IMR-90 (cell line): ENCODE measurements at regions not wholly inside any gene's neighbourhood (a gene's known extent, or its start where the extent isn't known, plus 50 kb on each side); places are given as distances from the start of the nearest gene placed in this dataset.

Experiments used
- ATAC-seq: fragments of 200-7000 bp; cut with Tn5 transposase; 2 replicates; pipeline ENCODE4 v1.9.1; 2020; ENCODE audit warnings: low read depth, mild to moderate bottlenecking, moderate library complexity
- BruUV-seq: library from RNA; stranded (reverse); fragments of 400-500 nt; replicated peaks from 2 replicates; lab custom pipeline; 2021; lab: Mats Ljungman, UMichigan
- CTCF ChIA-PET: fragments of 300-600 bp; formaldehyde crosslinking; extraction: SDS; loops from one replicate; lab custom pipeline; 2021; ENCODE audit warnings: antibody characterized with exemption; lab: Yijun Ruan, JAX
- POLR2A ChIA-PET: fragments of 300-600 bp; sonication (Branson Sonifier 250); formaldehyde crosslinking; loops from one replicate; lab custom pipeline; 2022; ENCODE audit warnings: antibody characterized with exemption; ENCODE audit not compliant: unreplicated experiment; lab: Charles Lee
- DNase-seq: peaks from one replicate; pipeline ENCODE4 v3.0.0; 2013
- H2AFZ ChIP-seq: replicated peaks from 2 replicates; pipeline ENCODE3; 2013; ENCODE audit warnings: low read length, mild to moderate bottlenecking; ENCODE audit not compliant: poor library complexity
- H2AK5ac ChIP-seq: 2 replicates; pipeline ENCODE4 v1.6.1; 2013; ENCODE audit warnings: low read depth, low read length, inconsistent platforms
- H2AK9ac ChIP-seq: replicated peaks from 2 replicates; pipeline ENCODE3; 2013; ENCODE audit warnings: mild to moderate bottlenecking, low read depth, low read length, moderate library complexity; ENCODE audit not compliant: poor library complexity
- H2BK120ac ChIP-seq: 2 replicates; pipeline ENCODE4 v1.6.1; 2013; ENCODE audit warnings: low read depth, low read length, inconsistent platforms
- H2BK15ac ChIP-seq: 3 replicates; pipeline ENCODE4 v1.6.1; 2013; ENCODE audit warnings: low read depth, low read length, inconsistent platforms
- H2BK20ac ChIP-seq: 2 replicates; pipeline ENCODE4 v1.6.1; 2013; ENCODE audit warnings: low read depth, mild to moderate bottlenecking, inconsistent platforms, low read length, moderate library complexity
- H2BK5ac ChIP-seq: 2 replicates; pipeline ENCODE4 v1.6.1; 2013; ENCODE audit warnings: mild to moderate bottlenecking, low read depth, low read length, inconsistent platforms; ENCODE audit not compliant: poor library complexity, severe bottlenecking
- H3K14ac ChIP-seq: replicated peaks from 2 replicates; pipeline ENCODE4 v1.6.1; 2013; ENCODE audit warnings: low read depth, low read length, inconsistent platforms
- H3K18ac ChIP-seq: 2 replicates; pipeline ENCODE4 v1.6.1; 2013; ENCODE audit warnings: low read depth, low read length, control low read depth
- H3K23ac ChIP-seq: 2 replicates; pipeline ENCODE4 v1.6.1; 2013; ENCODE audit warnings: low read depth, low read length, inconsistent platforms
- H3K27ac ChIP-seq: 2 replicates; pipeline ENCODE4 v1.5.1; 2013; ENCODE audit warnings: mild to moderate bottlenecking, control low read depth, low read length; ENCODE audit not compliant: insufficient read depth
- H3K27me3 ChIP-seq: 2 replicates; pipeline ENCODE4 v1.6.1; 2013; ENCODE audit warnings: low read length; ENCODE audit not compliant: control insufficient read depth, insufficient read depth
- H3K36me3 ChIP-seq: 2 replicates; pipeline ENCODE4 v1.6.1; 2013; ENCODE audit warnings: low read length, mixed read lengths; ENCODE audit not compliant: control insufficient read depth, insufficient read depth
- H3K4ac ChIP-seq: 2 replicates; pipeline ENCODE4 v1.6.1; 2013; ENCODE audit warnings: low read depth, low read length, inconsistent platforms
- H3K4me1 ChIP-seq: 2 replicates; pipeline ENCODE4 v1.6.1; 2013; ENCODE audit warnings: low read length, mixed read lengths; ENCODE audit not compliant: control insufficient read depth, insufficient read depth
- H3K4me2 ChIP-seq: 2 replicates; pipeline ENCODE4 v1.6.1; 2013; ENCODE audit warnings: low read depth, mild to moderate bottlenecking, control low read depth, low read length, moderate library complexity
- H3K4me3 ChIP-seq: 2 replicates; pipeline ENCODE4 v1.5.1; 2013; ENCODE audit warnings: low read depth, mild to moderate bottlenecking, control low read depth, low read length, moderate library complexity; ENCODE audit not compliant: insufficient read depth
- H3K56ac ChIP-seq: 2 replicates; pipeline ENCODE4 v1.6.1; 2013; ENCODE audit warnings: low read length, inconsistent platforms; ENCODE audit not compliant: insufficient read depth; ENCODE audit errors: extremely low read depth
- H3K79me1 ChIP-seq, 2 experiments: 2 replicates each; pipeline ENCODE4 v1.6.1; 2013; ENCODE audit warnings: low read length in 2 of 2, inconsistent platforms in 1 of 2, low read depth in 1 of 2
- H3K9ac ChIP-seq: 2 replicates; pipeline ENCODE4 v1.6.1; 2013; ENCODE audit warnings: low read depth, low read length, control low read depth
- H3K9me1 ChIP-seq: 2 replicates; pipeline ENCODE4 v1.6.1; 2013; ENCODE audit warnings: low read length, inconsistent platforms; ENCODE audit not compliant: insufficient read depth
- H3K9me3 ChIP-seq: 2 replicates; pipeline ENCODE4 v1.6.1; 2013; ENCODE audit warnings: low read length; ENCODE audit not compliant: control insufficient read depth, insufficient read depth
- H4K20me1 ChIP-seq: 2 replicates; pipeline ENCODE4 v1.6.1; 2013; ENCODE audit warnings: low read length, inconsistent platforms; ENCODE audit not compliant: insufficient read depth
- H4K5ac ChIP-seq: 2 replicates; pipeline ENCODE4 v1.6.1; 2013; ENCODE audit warnings: mild to moderate bottlenecking, low read depth, low read length, control low read depth
- H4K8ac ChIP-seq, 2 experiments: 2 replicates each; pipeline ENCODE4 v1.6.1; 2013; ENCODE audit warnings: low read depth in 2 of 2, low read length in 2 of 2, control low read depth in 1 of 2, inconsistent platforms in 1 of 2
- H4K91ac ChIP-seq: 2 replicates; pipeline ENCODE4 v1.6.1; 2013; ENCODE audit warnings: low read depth, low read length, inconsistent platforms; ENCODE audit not compliant: insufficient read depth
- BHLHE40 ChIP-seq: fragments of 150-350 bp; IDR thresholded peaks from 2 replicates; pipeline ENCODE4 v1.6.1; 2016; ENCODE audit warnings: mild to moderate bottlenecking, low read depth, low read length
- CEBPB ChIP-seq: IDR thresholded peaks from 2 replicates; pipeline ENCODE4 v1.6.1; 2012; ENCODE audit warnings: low read depth, low read length, improper control_type of control experiment
- CHD1 ChIP-seq: IDR thresholded peaks from 2 replicates; pipeline ENCODE4 v1.6.1; 2012; ENCODE audit warnings: low read depth, low read length, improper control_type of control experiment
- CTCF ChIP-seq: conservative IDR thresholded peaks from 2 replicates; pipeline ENCODE4 v1.5.1; 2012; ENCODE audit warnings: mild to moderate bottlenecking, low read depth, low read length, improper control_type of control experiment
- ELK1 ChIP-seq: fragments of 150-350 bp; IDR thresholded peaks from 2 replicates; pipeline ENCODE4 v1.6.1; 2016; ENCODE audit warnings: low read depth, mild to moderate bottlenecking, low read length, moderate library complexity, borderline replicate concordance
- FOS ChIP-seq: fragments of 150-350 bp; IDR thresholded peaks from 2 replicates; pipeline ENCODE4 v1.6.1; 2016; ENCODE audit warnings: low read depth, low read length
- MAFK ChIP-seq: IDR thresholded peaks from 2 replicates; pipeline ENCODE4 v1.6.1; 2012; ENCODE audit warnings: low read depth, low read length, improper control_type of control experiment
- MAZ ChIP-seq: IDR thresholded peaks from 2 replicates; pipeline ENCODE4 v1.6.1; 2012; ENCODE audit warnings: low read depth, mild to moderate bottlenecking, low read length, improper control_type of control experiment, moderate library complexity, borderline replicate concordance
- MXI1 ChIP-seq: IDR thresholded peaks from 2 replicates; pipeline ENCODE4 v1.6.1; 2012; ENCODE audit warnings: low read depth, mild to moderate bottlenecking, low read length, moderate library complexity, borderline replicate concordance
- NFE2L2 ChIP-seq: fragments of 150-350 bp; IDR thresholded peaks from 2 replicates; pipeline ENCODE4 v1.6.1; 2016; ENCODE audit warnings: low read depth, mild to moderate bottlenecking, low read length
- POLR2A ChIP-seq: IDR thresholded peaks from 2 replicates; pipeline ENCODE4 v1.6.1; 2012; ENCODE audit warnings: mild to moderate bottlenecking, low read depth, low read length
- RAD21 ChIP-seq: IDR thresholded peaks from 2 replicates; pipeline ENCODE4 v1.6.1; 2012; ENCODE audit warnings: low read length, improper control_type of control experiment
- RCOR1 ChIP-seq: IDR thresholded peaks from 2 replicates; pipeline ENCODE4 v1.6.1; 2012; ENCODE audit warnings: mild to moderate bottlenecking, low read length, improper control_type of control experiment; ENCODE audit not compliant: insufficient replicate concordance
- RFX5 ChIP-seq: IDR thresholded peaks from 2 replicates; pipeline ENCODE4 v1.8.0; 2012; ENCODE audit warnings: low read depth, mild to moderate bottlenecking, low read length, moderate library complexity
- SMC3 ChIP-seq: fragments of 150-350 bp; IDR thresholded peaks from 2 replicates; pipeline ENCODE4 v1.6.1; 2016; ENCODE audit warnings: low read depth, mild to moderate bottlenecking, antibody characterized with exemption, low read length, moderate library complexity
- USF2 ChIP-seq: fragments of 150-350 bp; IDR thresholded peaks from 2 replicates; pipeline ENCODE4 v1.6.1; 2017; ENCODE audit warnings: mild to moderate bottlenecking, antibody characterized with exemption, low read length, low read depth
- WGBS, 2 experiments: methylation state at CpG; one replicate each; pipeline versions ENCODE4 v1.1.5 to v1.1.7; 2013; ENCODE audit warnings: missing lambda C conversion rate in 2 of 2; ENCODE audit not compliant: insufficient read length in 1 of 2; ENCODE audit errors: extremely low coverage in 2 of 2; 5-methylcytosine and 5-hydroxymethylcytosine counted together
- dilution Hi-C: fragments of 300-500 bp; cut with HindIII; formaldehyde crosslinking; loops from one replicate; pipeline ENCODE4 v1.14.3; 2018; ENCODE audit warnings: low sequenced_read_pairs; ENCODE audit not compliant: unreplicated experiment
- in situ Hi-C: fragments of 300-500 bp; cut with MboI; formaldehyde crosslinking; loops from 3 replicates; pipeline ENCODE4 v1.14.3; 2019; ENCODE audit warnings: low sequenced_read_pairs, inconsistent platforms, mixed read lengths
- intact Hi-C: fragments of 100-400 bp; cut with micrococcal nuclease; formaldehyde crosslinking; loops from 2 replicates; pipeline ENCODE4 v1.10.0; 2022

DNA sequence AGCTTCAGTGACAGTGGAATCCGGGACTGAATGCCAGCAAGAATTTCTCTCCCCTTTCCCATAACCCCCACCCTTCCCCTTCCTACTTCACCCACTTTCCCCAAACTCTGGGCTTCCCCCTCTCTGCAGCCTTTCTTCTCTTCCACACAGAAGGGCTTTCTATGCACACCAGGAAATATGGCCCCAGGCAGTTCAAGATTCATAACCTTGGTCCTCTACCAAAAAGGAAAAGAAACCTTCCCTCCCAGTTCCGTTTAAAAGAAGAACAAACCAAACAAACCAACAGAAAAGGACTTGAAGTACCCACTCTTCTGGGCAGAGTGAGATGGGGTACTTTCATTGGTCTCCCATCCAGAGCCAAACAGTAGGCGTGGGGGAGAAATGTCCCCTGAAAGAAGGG, 68.8 kb upstream of the ABHD2 start:
- ATAC-seq (no peak), DNase-seq (no peak)
- no peaks in the 10 kb centered on the region for H3K27me3 ChIP-seq
- CTCF ChIA-PET = interaction anchor here (1.7 kb wide), 1 partner anchor 114 kb away, joined by 9 read pairs; no protein-coding TSS in a partner anchor
- H2BK120ac ChIP-seq = no peak overlapping the region
- no peak overlapping the region for H2AK5ac ChIP-seq
- no peak overlapping the region for H3K4ac ChIP-seq
- H3K27ac ChIP-seq = no peak overlapping the region
- in situ Hi-C loops = loop anchor here (5.0 to 25.0 kb wide), 2 partner anchors 112 to 532 kb away; no protein-coding TSS in a partner anchor
- no CpG with 5 or more reads among the region's 3 CpGs for WGBS, 2 experiments
- H3K56ac ChIP-seq = no peak overlapping the region
- H4K20me1 ChIP-seq = no peaks in the 10 kb centered on the region
- no peak overlapping the region for H2BK20ac ChIP-seq
- H3K4me1 ChIP-seq = peaks cover 9% of the 10 kb centered on the region
- no peak overlapping the region for H2BK5ac ChIP-seq
- no peak overlapping the region for H2AFZ ChIP-seq
- no peaks in the 10 kb centered on the region for H3K79me1 ChIP-seq
- no peak overlapping the region for H3K14ac ChIP-seq
- no peaks in the 10 kb centered on the region for H3K36me3 ChIP-seq
- no TSS peak for BruUV-seq
- no peaks in the 10 kb centered on the region for H3K9me1 ChIP-seq
- POLR2A ChIA-PET = no interaction called here
- H3K4me2 ChIP-seq = no peak overlapping the region
- H4K8ac ChIP-seq = no peak overlapping the region
- H4K5ac ChIP-seq = no peak overlapping the region
- H3K9me3 ChIP-seq = no peaks in the 10 kb centered on the region
- dilution Hi-C loops = loop anchor here (25.0 kb wide), 1 partner anchor 107 kb away; the partner anchor contains the start of gene MFGE8
- H3K9ac ChIP-seq = no peak overlapping the region
- H2AK9ac ChIP-seq = no peak overlapping the region
- H3K4me3 ChIP-seq = no peak overlapping the region
- H2BK15ac ChIP-seq = no peak overlapping the region
- H4K91ac ChIP-seq = no peak overlapping the region
- intact Hi-C loops = loop anchor here (5.0 kb wide), 1 partner anchor 362 kb away; no protein-coding TSS in a partner anchor
- no peak for TF ChIP-seq ELK1
- no peak for TF ChIP-seq MAFK
- no peak for TF ChIP-seq FOS
- no peak for TF ChIP-seq SMC3
- TF ChIP-seq CTCF = no peak
- TF ChIP-seq RFX5 = no peak
- TF ChIP-seq BHLHE40 = no peak
- TF ChIP-seq CEBPB = no peak
- TF ChIP-seq MAZ = no peak
- TF ChIP-seq RAD21 = no peak
- no peak for TF ChIP-seq MXI1
- TF ChIP-seq NFE2L2 = no peak
- TF ChIP-seq POLR2A = no peak
- no peak for TF ChIP-seq USF2
- TF ChIP-seq RCOR1 = no peak
- no peak for TF ChIP-seq CHD1
- no peak overlapping the region for H3K18ac ChIP-seq
- H3K23ac ChIP-seq = no peak overlapping the region
